Natural killer cell treated with Interleukin-12 subunit alpha and Interleukin-12 subunit beta and Interleukin-15 and Interleukin-18, amount 100 ng/mL, for 72 hours (primary cell): ENCODE measurements at regions not wholly inside any gene's neighbourhood (a gene's known extent, or its start where the extent isn't known, plus 50 kb on each side); places are given as distances from the start of the nearest gene placed in this dataset.
"Not testable (repeated sequence)": the region's sequence is repeated elsewhere in the genome, so short reads cannot be mapped to it uniquely, and the experiment has no call there.

Source experiments
- ATAC-seq, 2 donors: fragments of 150-1000 bp; cut with Tn5 transposase in 1 of 2; sonication (Bioruptor Pico), chemical (Tn5 transposase) in 1 of 2; 2 replicates each; pipeline ENCODE4 v1.10.0; 2021
- DNase-seq: peaks from one replicate; pipeline ENCODE4 v3.0.0; 2022; ENCODE audit warnings: low spot score
- H3K27ac Mint-ChIP-seq, 2 donors: 1 replicate in 1 of 2; 2 replicates in 1 of 2; pipeline ENCODE4 v1.8.0; 2022; ENCODE audit warnings: mixed read lengths in 2 of 2, mild to moderate bottlenecking in 1 of 2, moderate library complexity in 1 of 2
- H3K27me3 Mint-ChIP-seq, 2 donors: 1 replicate in 1 of 2; 2 replicates in 1 of 2; pipeline ENCODE4 v1.8.0; 2022; ENCODE audit warnings: mixed read lengths in 2 of 2
- H3K36me3 Mint-ChIP-seq: one replicate; pipeline ENCODE4 v1.8.0; 2022; ENCODE audit warnings: mixed read lengths
- H3K4me1 Mint-ChIP-seq, 2 donors: 1 replicate in 1 of 2; 2 replicates in 1 of 2; pipeline ENCODE4 v1.8.0; 2022; ENCODE audit warnings: low read depth in 2 of 2, mixed read lengths in 2 of 2, mild to moderate bottlenecking in 1 of 2
- H3K4me3 Mint-ChIP-seq: one replicate; pipeline ENCODE4 v1.8.0; 2022; ENCODE audit warnings: mixed read lengths
- H3K9me3 Mint-ChIP-seq: 2 replicates; pipeline ENCODE4 v1.8.0; 2022; ENCODE audit warnings: mixed read lengths

GRCh38 chr6:28794175-28795002 is 129.4 kb downstream of the TRIM27 start:
- peaks cover 67 to 81% of the 10 kb centered on the region in 2 donors for H3K27me3 Mint-ChIP-seq
- peak overlapping the region; percentile 9 for H3K4me3 Mint-ChIP-seq
- peaks cover 32% of the 10 kb centered on the region for H3K36me3 Mint-ChIP-seq
- H3K9me3 Mint-ChIP-seq: peaks cover 8% of the 10 kb centered on the region
- no peak overlapping the region for H3K27ac Mint-ChIP-seq
- H3K4me1 Mint-ChIP-seq: peaks cover 8 to 16% of the 10 kb centered on the region in 2 donors
- ATAC-seq (no peak), DNase-seq (no peak)

- not testable (repeated sequence) for DNase-seq, H3K9me3 Mint-ChIP-seq, ATAC-seq, H3K27ac Mint-ChIP-seq, H3K4me1 Mint-ChIP-seq, H3K4me3 Mint-ChIP-seq
- H3K27me3 Mint-ChIP-seq: peaks cover 56 to 83% of the 10 kb centered on the region in 2 donors
- peaks cover 22% of the 10 kb centered on the region for H3K36me3 Mint-ChIP-seq
Measured at GRCh38 chr6:28800647-28801046, 123.1 kb downstream of the TRIM27 start.

- no peak overlapping the region for H3K27ac Mint-ChIP-seq
- ATAC-seq (peak; percentile 36 to 89), DNase-seq (no peak)
- H3K36me3 Mint-ChIP-seq: peaks cover 9% of the 10 kb centered on the region
- H3K4me3 Mint-ChIP-seq: no peak overlapping the region
- no peaks in the 10 kb centered on the region for H3K9me3 Mint-ChIP-seq
- peaks cover 43 to 72% of the 10 kb centered on the region in 2 donors for H3K27me3 Mint-ChIP-seq
- peaks cover 0 to 5% of the 10 kb centered on the region in 2 donors for H3K4me1 Mint-ChIP-seq
Measured at GRCh38 chr6:28802417-28803336, 121.1 kb downstream of the TRIM27 start.

- Mint-ChIP-seq H3K27me3 (peaks cover 45 to 72% of the 10 kb centered on the region in 2 donors), H3K36me3 (peaks cover 9% of the 10 kb centered on the region), H3K27ac (no peak overlapping the region), H3K4me1 (peaks cover 0 to 5% of the 10 kb centered on the region in 2 donors), H3K9me3 (no peaks in the 10 kb centered on the region), H3K4me3 (no peak overlapping the region)
- DNase-seq (no peak), ATAC-seq (no peak)
Measured at GRCh38 chr6:28803337-28803709, 120.5 kb downstream of the TRIM27 start.

GRCh38 chr6:28807682-28808280 is 116.0 kb downstream of the TRIM27 start:
- DNase-seq (no peak), ATAC-seq (peak in 1 of 2 donors; percentile 58)
- Mint-ChIP-seq H3K27me3 (peaks cover 55 to 74% of the 10 kb centered on the region in 2 donors), H3K36me3 (peaks cover 22% of the 10 kb centered on the region), H3K9me3 (peaks cover 4% of the 10 kb centered on the region), H3K4me1 (peaks cover 2 to 10% of the 10 kb centered on the region in 2 donors), H3K27ac (peak overlapping the region in 1 of 2 donors; percentile 16), H3K4me3 (no peak overlapping the region)

- Mint-ChIP-seq H3K27ac (no peak overlapping the region), H3K9me3 (peaks cover 4% of the 10 kb centered on the region), H3K36me3 (peaks cover 24% of the 10 kb centered on the region)
Measured at GRCh38 chr6:28808383-28808782, 115.4 kb downstream of the TRIM27 start.

GRCh38 chr6:28809947-28810658 is 113.7 kb downstream of the TRIM27 start:
- H3K4me1 Mint-ChIP-seq: peaks cover 5 to 10% of the 10 kb centered on the region in 2 donors
- H3K4me3 Mint-ChIP-seq: peak overlapping the region; percentile 46

More at GRCh38 chr6:28808383-28808782, 115.4 kb downstream of the TRIM27 start:
- no peak for DNase-seq
- Mint-ChIP-seq H3K4me3 (no peak overlapping the region), H3K4me1 (peaks cover 0 to 10% of the 10 kb centered on the region in 2 donors), H3K27me3 (peaks cover 55 to 74% of the 10 kb centered on the region in 2 donors)
- ATAC-seq: no peak

GRCh38 chr6:28810659-28811053 is 113.1 kb downstream of the TRIM27 start:
- Mint-ChIP-seq H3K27me3 (peaks cover 65 to 85% of the 10 kb centered on the region in 2 donors), H3K9me3 (peaks cover 4% of the 10 kb centered on the region), H3K36me3 (peaks cover 30% of the 10 kb centered on the region), H3K4me1 (peaks cover 5 to 10% of the 10 kb centered on the region in 2 donors), H3K4me3 (no peak overlapping the region), H3K27ac (no peak overlapping the region)
- ATAC-seq: no peak
- no peak for DNase-seq

More at GRCh38 chr6:28809947-28810658, 113.7 kb downstream of the TRIM27 start:
- no peak overlapping the region for H3K27ac Mint-ChIP-seq
- ATAC-seq: no peak
- peaks cover 62 to 79% of the 10 kb centered on the region in 2 donors for H3K27me3 Mint-ChIP-seq
- H3K36me3 Mint-ChIP-seq: peaks cover 30% of the 10 kb centered on the region
- DNase-seq: no peak
- H3K9me3 Mint-ChIP-seq: peaks cover 4% of the 10 kb centered on the region

- Mint-ChIP-seq H3K9me3 (peaks cover 4% of the 10 kb centered on the region), H3K36me3 (peaks cover 30% of the 10 kb centered on the region), H3K4me3 (no peak overlapping the region), H3K4me1 (peaks cover 5 to 13% of the 10 kb centered on the region in 2 donors), H3K27ac (peak overlapping the region in 1 of 2 donors; percentile 32), H3K27me3 (peaks cover 73 to 97% of the 10 kb centered on the region in 2 donors)
- ATAC-seq (no peak), DNase-seq (no peak)
Measured at GRCh38 chr6:28811873-28812272, 111.9 kb downstream of the TRIM27 start.

- peaks cover 75 to 97% of the 10 kb centered on the region in 2 donors for H3K27me3 Mint-ChIP-seq
- peaks cover 5 to 19% of the 10 kb centered on the region in 2 donors for H3K4me1 Mint-ChIP-seq
- ATAC-seq (no peak), DNase-seq (no peak)
- peaks cover 30% of the 10 kb centered on the region for H3K36me3 Mint-ChIP-seq
- no peak overlapping the region for H3K27ac Mint-ChIP-seq
- H3K9me3 Mint-ChIP-seq: peaks cover 6% of the 10 kb centered on the region
- no peak overlapping the region for H3K4me3 Mint-ChIP-seq
Measured at GRCh38 chr6:28812778-28813569, 110.8 kb downstream of the TRIM27 start.

- Mint-ChIP-seq H3K9me3 (peaks cover 8% of the 10 kb centered on the region), H3K27me3 (peaks cover 75 to 97% of the 10 kb centered on the region in 2 donors), H3K27ac (no peak overlapping the region), H3K4me1 (peaks cover 5 to 19% of the 10 kb centered on the region in 2 donors), H3K4me3 (peak overlapping the region; percentile 25), H3K36me3 (peaks cover 30% of the 10 kb centered on the region)
- ATAC-seq (no peak), DNase-seq (no peak)
Measured at GRCh38 chr6:28814032-28814976, 109.5 kb downstream of the TRIM27 start.
